GM23338 (cell line): ENCODE measurements at regions not wholly inside any gene's neighbourhood (a gene's known extent, or its start where the extent isn't known, plus 50 kb on each side); places are given as distances from the start of the nearest gene placed in this dataset.

Experiments
- EZH2 ChIP-seq: fragments of 200-600 bp; sonication (generic); IDR thresholded peaks from one replicate; pipeline ENCODE4 v1.8.0; 2017; ENCODE audit warnings: antibody characterized with exemption, mild to moderate bottlenecking, low read depth; ENCODE audit not compliant: unreplicated experiment
- EZH2phosphoT487 ChIP-seq: fragments of 200-600 bp; sonication (generic); IDR thresholded peaks from one replicate; pipeline ENCODE4 v1.8.1; 2018; ENCODE audit warnings: antibody characterized with exemption; ENCODE audit not compliant: unreplicated experiment
- TF ChIP-seq, protein P1 (sequence below), 2 experiments: fragments of 200-600 bp in 1 of 2; sonication (generic) in 1 of 2; conservative IDR thresholded peaks; 2 replicates each; pipeline versions ENCODE4 v1.5.1 to v1.6.1; 2016 to 2017; ENCODE audit warnings: antibody characterized with exemption in 2 of 2, low read depth in 2 of 2, mild to moderate bottlenecking in 2 of 2, moderate library complexity in 1 of 2

DNA sequence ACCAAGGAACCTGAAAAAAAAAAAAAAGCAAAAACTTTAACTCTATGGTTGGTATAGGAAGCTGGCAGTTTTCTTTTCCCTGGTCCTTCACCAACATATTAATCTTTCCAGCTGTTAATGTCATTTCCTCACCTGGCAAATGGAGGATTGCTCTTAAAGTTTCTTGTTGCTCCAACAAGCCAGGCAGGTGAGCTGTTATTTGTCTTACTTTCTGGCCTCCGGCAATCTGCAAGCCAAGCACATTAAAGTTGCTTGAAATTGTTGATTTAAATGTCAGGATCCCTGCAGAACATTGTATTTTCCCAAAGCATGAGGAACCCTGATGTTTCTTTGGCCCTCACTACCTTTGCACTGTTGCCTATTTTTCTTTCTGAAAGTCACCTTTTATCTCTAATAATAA lies 664.9 kb downstream of the METTL4 start:
- TF ChIP-seq, protein P1, sequence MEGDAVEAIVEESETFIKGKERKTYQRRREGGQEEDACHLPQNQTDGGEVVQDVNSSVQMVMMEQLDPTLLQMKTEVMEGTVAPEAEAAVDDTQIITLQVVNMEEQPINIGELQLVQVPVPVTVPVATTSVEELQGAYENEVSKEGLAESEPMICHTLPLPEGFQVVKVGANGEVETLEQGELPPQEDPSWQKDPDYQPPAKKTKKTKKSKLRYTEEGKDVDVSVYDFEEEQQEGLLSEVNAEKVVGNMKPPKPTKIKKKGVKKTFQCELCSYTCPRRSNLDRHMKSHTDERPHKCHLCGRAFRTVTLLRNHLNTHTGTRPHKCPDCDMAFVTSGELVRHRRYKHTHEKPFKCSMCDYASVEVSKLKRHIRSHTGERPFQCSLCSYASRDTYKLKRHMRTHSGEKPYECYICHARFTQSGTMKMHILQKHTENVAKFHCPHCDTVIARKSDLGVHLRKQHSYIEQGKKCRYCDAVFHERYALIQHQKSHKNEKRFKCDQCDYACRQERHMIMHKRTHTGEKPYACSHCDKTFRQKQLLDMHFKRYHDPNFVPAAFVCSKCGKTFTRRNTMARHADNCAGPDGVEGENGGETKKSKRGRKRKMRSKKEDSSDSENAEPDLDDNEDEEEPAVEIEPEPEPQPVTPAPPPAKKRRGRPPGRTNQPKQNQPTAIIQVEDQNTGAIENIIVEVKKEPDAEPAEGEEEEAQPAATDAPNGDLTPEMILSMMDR (conservative IDR thresholded peaks at IDR 0.05; ENCODE audit: low read depth in 2 of 2) = no peak
- TF ChIP-seq EZH2phosphoT487 (no peak), EZH2 (no peak)
